ENCODE measurements at regions not wholly inside any gene's neighbourhood (a gene's known extent, or its start where the extent isn't known, plus 50 kb on each side); places are given as distances from the start of the nearest gene placed in this dataset.

DNA sequence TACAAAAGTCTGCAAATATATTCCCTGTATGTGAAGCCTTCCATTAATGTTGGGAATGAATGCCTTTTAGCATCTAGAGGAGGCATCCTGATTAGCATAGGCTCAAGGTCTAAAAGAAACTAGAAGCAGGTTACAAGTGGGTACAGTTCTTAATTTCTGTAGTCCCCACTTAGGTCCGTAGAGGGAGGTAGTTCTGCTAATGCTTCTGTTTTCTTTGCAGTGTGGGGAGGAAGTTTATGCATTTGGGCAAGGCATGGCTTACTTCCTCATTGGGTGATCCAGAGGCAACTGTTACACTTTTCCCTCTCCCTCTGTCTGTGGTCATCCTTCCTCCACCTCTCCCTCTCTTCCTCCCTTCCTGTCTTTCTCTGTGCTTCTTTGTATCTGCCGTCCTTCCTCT is 108.4 kb upstream of the ZKSCAN2 start:
- TF ChIP-seq POLR2A (IDR thresholded peaks at IDR 0.05), result no peak
- TF ChIP-seq, protein P1, sequence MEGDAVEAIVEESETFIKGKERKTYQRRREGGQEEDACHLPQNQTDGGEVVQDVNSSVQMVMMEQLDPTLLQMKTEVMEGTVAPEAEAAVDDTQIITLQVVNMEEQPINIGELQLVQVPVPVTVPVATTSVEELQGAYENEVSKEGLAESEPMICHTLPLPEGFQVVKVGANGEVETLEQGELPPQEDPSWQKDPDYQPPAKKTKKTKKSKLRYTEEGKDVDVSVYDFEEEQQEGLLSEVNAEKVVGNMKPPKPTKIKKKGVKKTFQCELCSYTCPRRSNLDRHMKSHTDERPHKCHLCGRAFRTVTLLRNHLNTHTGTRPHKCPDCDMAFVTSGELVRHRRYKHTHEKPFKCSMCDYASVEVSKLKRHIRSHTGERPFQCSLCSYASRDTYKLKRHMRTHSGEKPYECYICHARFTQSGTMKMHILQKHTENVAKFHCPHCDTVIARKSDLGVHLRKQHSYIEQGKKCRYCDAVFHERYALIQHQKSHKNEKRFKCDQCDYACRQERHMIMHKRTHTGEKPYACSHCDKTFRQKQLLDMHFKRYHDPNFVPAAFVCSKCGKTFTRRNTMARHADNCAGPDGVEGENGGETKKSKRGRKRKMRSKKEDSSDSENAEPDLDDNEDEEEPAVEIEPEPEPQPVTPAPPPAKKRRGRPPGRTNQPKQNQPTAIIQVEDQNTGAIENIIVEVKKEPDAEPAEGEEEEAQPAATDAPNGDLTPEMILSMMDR (IDR thresholded peaks at IDR 0.05), result no peak

Measured in right lobe of liver (tissue), 4 donors.